HG03039 (cell line): ENCODE measurements at regions not wholly inside any gene's neighbourhood (a gene's known extent, or its start where the extent isn't known, plus 50 kb on each side); places are given as distances from the start of the nearest gene placed in this dataset.
A peak's percentile ranks its signal among the peaks of the same experiment; 100 is the strongest.

ENCODE experiments used
- ATAC-seq: cut with Tn5 transposase; IDR thresholded peaks from one replicate; pipeline ENCODE4 v1.9.1; 2021; ENCODE audit warnings: mild to moderate bottlenecking, moderate library complexity; ENCODE audit not compliant: unreplicated experiment

DNA sequence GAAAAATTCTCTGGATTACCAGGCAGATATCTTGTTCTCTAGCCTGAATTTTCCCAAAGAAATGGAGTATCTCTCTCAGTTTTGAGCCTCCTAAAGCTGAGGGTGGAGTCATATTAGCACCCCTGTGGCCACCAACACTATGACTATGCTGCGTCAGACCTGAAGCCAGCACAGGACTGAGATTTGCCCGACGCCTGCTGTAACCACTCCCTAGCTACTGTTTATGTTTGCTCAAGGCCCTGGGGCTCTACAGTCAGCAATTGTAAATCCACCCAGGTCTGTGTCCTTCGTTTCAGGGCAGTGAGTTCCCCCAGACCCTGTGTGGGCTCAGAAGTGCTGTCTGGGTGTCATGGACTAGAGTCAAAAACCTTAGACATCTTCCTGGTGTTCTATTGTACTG lies 61.4 kb downstream of the ZXDA start:
- no peak for ATAC-seq

DNA sequence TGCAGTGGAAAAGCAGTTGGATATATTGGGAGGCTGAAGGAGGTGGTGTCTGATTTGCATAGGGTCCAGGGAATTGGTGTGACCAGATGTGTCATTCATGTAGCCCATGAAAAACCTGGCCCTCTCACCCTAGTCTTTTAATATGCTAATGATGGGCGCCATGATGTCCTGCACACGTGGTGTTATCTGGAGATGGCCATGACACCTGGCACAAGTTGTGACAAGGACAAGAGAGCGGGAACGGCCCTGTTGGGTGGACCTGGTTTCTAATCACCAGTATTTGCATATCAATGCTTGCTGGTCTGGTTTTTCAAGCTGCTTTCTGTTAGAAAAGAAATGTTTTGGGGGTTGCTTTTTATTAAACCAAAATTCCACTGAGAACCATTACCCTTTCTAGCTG lies 87.4 kb downstream of the ZXDA start:
- ATAC-seq = no peak

DNA sequence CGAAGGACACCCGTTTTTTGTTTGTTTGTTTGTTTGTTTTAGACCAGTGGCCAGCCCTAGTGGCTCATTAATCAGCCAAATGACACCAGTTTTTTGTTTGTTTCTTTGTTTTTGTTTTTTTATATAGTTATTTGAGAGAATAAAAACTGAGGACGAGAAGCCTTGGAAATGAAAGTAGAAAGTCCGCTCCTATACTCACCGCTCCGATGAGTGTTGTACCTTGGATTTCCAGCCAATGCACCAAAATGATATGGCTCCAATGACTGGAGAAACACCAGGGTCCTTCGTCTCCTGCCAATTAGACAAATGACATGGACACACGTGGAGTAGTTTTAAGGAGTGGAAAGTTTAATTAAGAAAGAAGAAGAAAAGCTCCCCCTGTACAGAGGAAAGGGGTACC lies 87.9 kb downstream of the ZXDA start:
- no peak for ATAC-seq

DNA sequence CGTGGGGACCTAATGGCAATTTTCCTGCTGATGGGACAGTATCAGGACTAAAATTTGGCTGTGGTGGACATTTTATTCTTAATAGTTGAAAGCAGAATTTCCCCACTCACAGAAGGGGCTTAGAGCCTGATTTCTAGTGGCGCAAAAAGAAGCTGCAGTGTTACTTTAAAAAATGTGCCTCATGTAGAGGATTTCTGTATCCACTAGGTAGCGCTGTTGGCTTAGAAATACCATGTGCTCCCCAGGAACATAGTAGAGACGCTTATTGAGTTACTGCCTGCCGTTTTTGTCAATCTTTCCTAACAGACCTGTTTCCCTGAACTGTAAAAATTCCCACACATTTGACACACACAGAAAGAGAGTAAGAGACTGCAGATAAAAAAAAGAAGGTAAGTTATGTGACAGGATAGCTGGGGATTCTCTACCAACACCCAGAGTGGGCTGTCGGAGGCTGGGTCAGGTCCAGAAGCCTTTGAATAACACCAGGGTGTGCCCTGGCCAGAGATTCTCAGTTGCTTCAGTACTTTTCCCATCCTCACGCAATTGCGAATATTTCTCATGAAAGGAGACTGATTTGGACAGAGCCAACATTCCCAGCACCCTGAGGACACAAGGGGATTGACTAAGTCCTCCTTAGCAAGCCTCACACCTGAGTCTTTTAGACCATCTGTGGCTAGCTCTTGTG lies 88.4 kb downstream of the ZXDA start:
- peak; percentile 59 for ATAC-seq

DNA sequence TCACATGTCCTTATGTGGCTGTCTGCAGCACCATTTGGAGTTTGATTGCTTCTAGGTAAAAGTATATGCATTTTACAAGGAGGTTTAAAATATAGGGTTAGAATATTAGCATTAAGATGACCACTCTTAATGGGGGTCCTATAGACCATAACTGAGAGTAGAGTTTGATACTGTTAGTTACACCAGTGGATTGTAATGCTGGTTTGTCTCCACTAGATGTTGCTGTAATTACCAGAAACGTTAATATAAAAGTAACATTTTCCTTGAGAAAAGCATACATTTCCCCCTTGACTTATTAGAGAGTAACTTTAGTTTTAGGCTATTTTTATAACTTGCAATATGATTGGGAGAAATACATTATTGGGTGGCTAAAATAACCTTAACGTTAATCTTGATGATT lies 93.0 kb downstream of the ZXDA start:
- no peak for ATAC-seq

DNA sequence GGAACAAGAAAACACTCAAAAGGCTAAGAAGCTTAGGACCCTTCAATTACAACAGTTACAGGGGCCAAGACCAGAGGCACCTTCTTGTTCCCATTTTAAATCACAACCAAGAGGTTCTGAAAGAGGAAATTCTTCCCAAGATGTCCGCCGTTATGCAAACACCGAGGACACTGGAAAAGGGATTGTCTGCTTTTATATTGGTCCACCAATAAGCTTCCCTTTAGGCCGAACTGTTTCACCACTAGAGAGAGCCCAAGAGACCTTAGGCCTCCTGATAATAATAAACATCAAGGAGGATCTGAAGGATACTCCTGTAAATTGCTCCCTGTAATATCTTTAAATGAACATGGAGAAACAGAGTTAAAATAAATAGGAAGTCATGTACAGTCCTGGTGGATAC lies 92.6 kb upstream of the NLRP2B start:
- no peak for ATAC-seq

DNA sequence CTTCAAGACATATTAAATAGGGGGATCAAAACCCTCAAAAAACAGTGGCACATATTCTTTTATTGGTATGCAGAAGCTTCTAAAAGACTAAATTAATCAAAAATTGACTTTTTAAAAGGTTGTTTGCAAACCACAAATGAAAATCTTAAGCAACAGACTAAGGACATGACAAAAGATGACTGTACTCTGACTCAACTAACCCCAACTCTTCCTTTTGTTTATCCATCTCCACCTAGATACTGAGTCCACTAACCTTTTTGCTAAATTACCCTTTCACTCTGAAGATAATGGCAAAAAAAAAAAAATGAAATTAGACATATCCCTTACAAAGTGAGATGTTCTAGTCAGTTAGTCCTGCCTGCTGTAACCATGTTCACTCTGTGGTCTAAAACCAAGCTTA lies 91.6 kb upstream of the NLRP2B start:
- no peak for ATAC-seq

DNA sequence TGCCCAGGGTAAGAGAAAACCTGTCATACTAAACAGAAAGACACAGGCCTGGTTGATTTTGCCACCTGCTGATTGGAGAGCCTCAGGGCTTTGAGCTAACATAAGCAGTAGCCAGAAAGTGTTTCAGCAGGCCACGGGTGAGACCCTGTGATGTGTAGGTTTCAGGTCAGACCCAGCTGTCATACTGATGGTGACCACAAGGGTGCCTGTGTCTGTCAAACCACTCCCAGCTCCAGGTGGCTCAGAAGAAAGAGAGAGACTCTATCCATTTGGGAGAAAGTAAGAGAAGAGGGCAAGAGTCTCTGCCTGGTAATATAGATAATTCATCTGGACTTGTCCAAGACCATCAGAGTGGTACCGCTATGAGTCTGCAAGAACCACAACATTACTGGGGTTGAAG lies 72.8 kb upstream of the NLRP2B start:
- no peak for ATAC-seq

DNA sequence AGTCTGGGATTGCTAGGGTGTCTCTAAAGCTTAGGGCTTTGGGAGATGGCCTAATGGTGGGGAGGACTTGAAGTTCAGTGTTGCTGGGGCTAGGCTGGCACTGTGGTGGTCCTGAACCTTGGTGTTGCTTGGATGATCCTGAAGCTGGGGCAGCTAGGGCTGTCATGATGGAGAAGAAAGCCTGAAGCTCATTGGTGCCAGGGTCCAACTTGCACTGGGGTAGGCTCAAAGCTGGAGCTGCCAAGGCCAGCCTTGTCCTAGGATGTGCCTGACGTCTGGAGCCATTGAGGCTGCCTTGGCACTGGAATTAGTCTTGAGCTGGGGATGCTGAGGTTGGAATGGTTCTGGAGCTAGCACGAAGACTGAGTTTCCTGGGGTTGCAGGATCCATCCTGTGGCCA lies 61.0 kb upstream of the NLRP2B start:
- ATAC-seq = no peak

DNA sequence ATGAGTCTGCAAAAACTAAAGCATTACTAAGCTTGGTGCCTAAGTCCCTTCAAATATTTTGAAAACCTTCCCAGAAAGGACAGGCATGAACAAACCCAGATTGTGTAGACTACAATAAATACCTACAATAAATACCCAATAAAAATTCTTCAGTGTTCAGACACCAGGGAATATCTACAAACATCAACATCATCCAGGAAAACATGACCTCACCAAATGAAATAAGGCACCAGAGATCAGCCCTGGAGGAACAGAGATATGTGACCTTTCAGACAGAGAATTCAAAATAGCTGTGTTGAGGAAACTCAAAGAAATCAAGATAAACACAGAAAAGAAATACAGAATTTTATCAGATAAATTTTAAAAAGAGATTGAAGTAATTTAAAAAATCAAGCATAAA lies 57.8 kb upstream of the NLRP2B start:
- no peak for ATAC-seq
